ENCODE measurements at regions not wholly inside any gene's neighbourhood (a gene's known extent, or its start where the extent isn't known, plus 50 kb on each side); places are given as distances from the start of the nearest gene placed in this dataset.

GRCh38 chr11:109564241-109564640 is 142.3 kb downstream of the C11orf87 start:
- DNase-seq = no peak

GRCh38 chr11:109582470-109582869 is 160.5 kb downstream of the C11orf87 start:
- no peak for DNase-seq

- no peak for DNase-seq
These were observed 162.3 kb downstream of the C11orf87 start for GRCh38 chr11:109584001-109584972.

GRCh38 chr11:109586789-109587188 is 164.8 kb downstream of the C11orf87 start:
- peak in 1 of 2 experiments; percentile 35 for DNase-seq

- no peak for DNase-seq
These were observed 168.8 kb downstream of the C11orf87 start for GRCh38 chr11:109590782-109591181.

GRCh38 chr11:109597336-109597735 is 175.3 kb downstream of the C11orf87 start:
- DNase-seq = no peak

- DNase-seq = peak; percentile 43 to 84
These were observed 182.8 kb downstream of the C11orf87 start for GRCh38 chr11:109604481-109605400.

GRCh38 chr11:109606256-109606655 is 184.3 kb downstream of the C11orf87 start:
- DNase-seq = no peak

GRCh38 chr11:109609454-109610185 is 187.6 kb downstream of the C11orf87 start:
- DNase-seq = no peak

GRCh38 chr11:109612496-109612895 is 190.5 kb downstream of the C11orf87 start:
- no peak for DNase-seq

- DNase-seq = no peak
These were observed 197.5 kb downstream of the C11orf87 start for GRCh38 chr11:109619498-109619897.

GRCh38 chr11:109629734-109630133 is 207.7 kb downstream of the C11orf87 start:
- no peak for DNase-seq

- no peak for DNase-seq
These were observed 219.6 kb downstream of the C11orf87 start for GRCh38 chr11:109641549-109641948.

- DNase-seq = peak; percentile 95 to 99
These were observed 222.2 kb downstream of the C11orf87 start for GRCh38 chr11:109644152-109644551.

- DNase-seq = no peak
These were observed 226.8 kb downstream of the C11orf87 start for GRCh38 chr11:109648804-109649203.

- DNase-seq = peak in 1 of 2 experiments; percentile 13
These were observed 232.1 kb downstream of the C11orf87 start for GRCh38 chr11:109654091-109654490.

- no peak for DNase-seq
These were observed 236.2 kb downstream of the C11orf87 start for GRCh38 chr11:109658190-109658589.

- DNase-seq = no peak
These were observed 245.7 kb downstream of the C11orf87 start for GRCh38 chr11:109667719-109668118.

- no peak for DNase-seq
These were observed 247.1 kb downstream of the C11orf87 start for GRCh38 chr11:109668973-109669634.

- DNase-seq = no peak
These were observed 255.2 kb downstream of the C11orf87 start for GRCh38 chr11:109677231-109677630.

GRCh38 chr11:109677876-109678275 is 255.9 kb downstream of the C11orf87 start:
- DNase-seq = no peak

- DNase-seq = no peak
These were observed 258.1 kb downstream of the C11orf87 start for GRCh38 chr11:109680127-109680526.
